ENCODE measurements at regions not wholly inside any gene's neighbourhood (a gene's known extent, or its start where the extent isn't known, plus 50 kb on each side); places are given as distances from the start of the nearest gene placed in this dataset.

- TF ChIP-seq FOXA1 (IDR thresholded peaks at IDR 0.05) (no peak), SP1 (IDR thresholded peaks at IDR 0.05) (no peak), FOXK2 (IDR thresholded peaks at IDR 0.05) (no peak), PKNOX1 (IDR thresholded peaks at IDR 0.05) (no peak), L3MBTL2 (conservative IDR thresholded peaks at IDR 0.05) (no peak), LEF1 (IDR thresholded peaks at IDR 0.05; ENCODE audit: borderline replicate concordance) (no peak), TARDBP (IDR thresholded peaks at IDR 0.05) (no peak), FOXM1 (IDR thresholded peaks at IDR 0.05; ENCODE audit: borderline replicate concordance) (no peak), BHLHE40 (IDR thresholded peaks at IDR 0.05; ENCODE audit: borderline replicate concordance) (no peak), SUZ12 (IDR thresholded peaks at IDR 0.05) (no peak), NFRKB (IDR thresholded peaks at IDR 0.05) (no peak), CTBP1 (IDR thresholded peaks at IDR 0.05; ENCODE audit: borderline replicate concordance) (no peak), ARNT (IDR thresholded peaks at IDR 0.05) (no peak), ZNF384 (IDR thresholded peaks at IDR 0.05) (no peak)
Measured at GRCh38 chr16:56047307-56048234, 143.7 kb upstream of the GNAO1 start.

All from HEK293T (cell line).